SK-N-MC (cell line): ENCODE measurements at regions not wholly inside any gene's neighbourhood (a gene's known extent, or its start where the extent isn't known, plus 50 kb on each side); places are given as distances from the start of the nearest gene placed in this dataset.

Experiments used
- EZH2 ChIP-seq: fragments of 200-600 bp; sonication (generic); IDR thresholded peaks from one replicate; pipeline ENCODE4 v1.6.1; 2017; ENCODE audit warnings: antibody characterized with exemption
- FOXP2 ChIP-seq: optimal IDR thresholded peaks from 2 replicates; pipeline ENCODE3; 2011; ENCODE audit warnings: mild to moderate bottlenecking, moderate library complexity; ENCODE audit not compliant: insufficient read depth; ENCODE audit errors: extremely low read length, control extremely low read depth
- POLR2AphosphoS5 ChIP-seq: IDR thresholded peaks from 2 replicates; pipeline ENCODE4 v1.6.1; 2012; ENCODE audit warnings: mild to moderate bottlenecking, low read depth, low read length, borderline replicate concordance

DNA sequence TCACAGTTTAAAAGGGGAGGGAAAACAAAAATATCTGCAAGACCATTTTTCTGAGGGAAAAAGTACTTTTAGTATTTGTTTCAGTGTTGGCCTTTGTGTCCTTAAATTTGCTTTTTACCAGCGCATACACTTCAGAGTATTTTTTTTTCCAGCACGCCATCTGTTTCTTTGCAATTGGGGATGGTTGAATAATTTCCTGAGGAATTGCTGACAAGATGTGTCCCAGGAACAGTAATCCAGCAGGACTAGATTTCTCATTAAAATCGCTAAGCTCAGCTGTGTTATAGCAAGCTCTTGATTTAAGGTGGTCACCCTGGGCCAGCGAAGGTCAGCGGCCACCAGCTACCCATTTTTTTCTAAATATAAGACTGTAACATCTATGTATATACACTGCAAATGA, 156.9 kb upstream of the RHOBTB1 start:
- TF ChIP-seq POLR2AphosphoS5 = no peak
- no peak for TF ChIP-seq EZH2
- no peak for TF ChIP-seq FOXP2
